LNCaP clone FGC (cell line): ENCODE measurements at regions not wholly inside any gene's neighbourhood (a gene's known extent, or its start where the extent isn't known, plus 50 kb on each side); places are given as distances from the start of the nearest gene placed in this dataset.

Source experiments
- DNase-seq: peaks from one replicate; pipeline ENCODE4 v3.0.0-alpha.2; 2011; ENCODE audit warnings: low read depth
- H3K4me3 ChIP-seq: 2 replicates; pipeline ENCODE4 v1.5.1; 2011; ENCODE audit warnings: mild to moderate bottlenecking, low read depth, low read length, control low read depth
- CTCF ChIP-seq: IDR thresholded peaks from 2 replicates; pipeline ENCODE4 v1.5.1; 2012; ENCODE audit warnings: mild to moderate bottlenecking; ENCODE audit not compliant: control insufficient read depth, insufficient read depth; ENCODE audit errors: extremely low read depth

GRCh38 chr3:72245183-72245811 lies 460.3 kb upstream of the PROK2 start:
- TF ChIP-seq CTCF = no peak
- DNase-seq = no peak
- no peak overlapping the region for H3K4me3 ChIP-seq

GRCh38 chr3:72244396-72244795 lies 459.4 kb upstream of the PROK2 start:
- no peak for DNase-seq
- no peak for TF ChIP-seq CTCF
- H3K4me3 ChIP-seq = no peak overlapping the region

GRCh38 chr3:72242326-72242725 lies 457.4 kb upstream of the PROK2 start:
- TF ChIP-seq CTCF = no peak
- no peak for DNase-seq
- H3K4me3 ChIP-seq = no peak overlapping the region

- TF ChIP-seq CTCF = no peak
- DNase-seq = no peak
- H3K4me3 ChIP-seq = no peak overlapping the region
These were observed 456.6 kb upstream of the PROK2 start for GRCh38 chr3:72241525-72241924.

- no peak for TF ChIP-seq CTCF
- no peak for DNase-seq
These were observed 455.6 kb upstream of the PROK2 start for GRCh38 chr3:72240531-72240930.

GRCh38 chr3:72238801-72239200 lies 453.9 kb upstream of the PROK2 start:
- no peak for DNase-seq
- TF ChIP-seq CTCF = no peak
- H3K4me3 ChIP-seq = no peak overlapping the region

More at GRCh38 chr3:72240531-72240930, 455.6 kb upstream of the PROK2 start:
- H3K4me3 ChIP-seq = no peak overlapping the region
